IMR-90 (cell line): ENCODE measurements at regions not wholly inside any gene's neighbourhood (a gene's known extent, or its start where the extent isn't known, plus 50 kb on each side); places are given as distances from the start of the nearest gene placed in this dataset.

Experiments used
- ATAC-seq: fragments of 200-7000 bp; cut with Tn5 transposase; 2 replicates; pipeline ENCODE4 v1.9.1; 2020; ENCODE audit warnings: low read depth, mild to moderate bottlenecking, moderate library complexity
- BruUV-seq: library from RNA; stranded (reverse); fragments of 400-500 nt; replicated peaks from 2 replicates; lab custom pipeline; 2021; lab: Mats Ljungman, UMichigan
- CTCF ChIA-PET: fragments of 300-600 bp; formaldehyde crosslinking; extraction: SDS; loops from one replicate; lab custom pipeline; 2021; ENCODE audit warnings: antibody characterized with exemption; lab: Yijun Ruan, JAX
- POLR2A ChIA-PET: fragments of 300-600 bp; sonication (Branson Sonifier 250); formaldehyde crosslinking; loops from one replicate; lab custom pipeline; 2022; ENCODE audit warnings: antibody characterized with exemption; ENCODE audit not compliant: unreplicated experiment; lab: Charles Lee
- DNase-seq: peaks from one replicate; pipeline ENCODE4 v3.0.0; 2013
- H2AFZ ChIP-seq: replicated peaks from 2 replicates; pipeline ENCODE3; 2013; ENCODE audit warnings: low read length, mild to moderate bottlenecking; ENCODE audit not compliant: poor library complexity
- H2AK5ac ChIP-seq: 2 replicates; pipeline ENCODE4 v1.6.1; 2013; ENCODE audit warnings: low read depth, low read length, inconsistent platforms
- H2AK9ac ChIP-seq: replicated peaks from 2 replicates; pipeline ENCODE3; 2013; ENCODE audit warnings: mild to moderate bottlenecking, low read depth, low read length, moderate library complexity; ENCODE audit not compliant: poor library complexity
- H2BK120ac ChIP-seq: 2 replicates; pipeline ENCODE4 v1.6.1; 2013; ENCODE audit warnings: low read depth, low read length, inconsistent platforms
- H2BK15ac ChIP-seq: 3 replicates; pipeline ENCODE4 v1.6.1; 2013; ENCODE audit warnings: low read depth, low read length, inconsistent platforms
- H2BK20ac ChIP-seq: 2 replicates; pipeline ENCODE4 v1.6.1; 2013; ENCODE audit warnings: low read depth, mild to moderate bottlenecking, inconsistent platforms, low read length, moderate library complexity
- H2BK5ac ChIP-seq: 2 replicates; pipeline ENCODE4 v1.6.1; 2013; ENCODE audit warnings: mild to moderate bottlenecking, low read depth, low read length, inconsistent platforms; ENCODE audit not compliant: poor library complexity, severe bottlenecking
- H3K14ac ChIP-seq: replicated peaks from 2 replicates; pipeline ENCODE4 v1.6.1; 2013; ENCODE audit warnings: low read depth, low read length, inconsistent platforms
- H3K18ac ChIP-seq: 2 replicates; pipeline ENCODE4 v1.6.1; 2013; ENCODE audit warnings: low read depth, low read length, control low read depth
- H3K23ac ChIP-seq: 2 replicates; pipeline ENCODE4 v1.6.1; 2013; ENCODE audit warnings: low read depth, low read length, inconsistent platforms
- H3K27ac ChIP-seq: 2 replicates; pipeline ENCODE4 v1.5.1; 2013; ENCODE audit warnings: mild to moderate bottlenecking, control low read depth, low read length; ENCODE audit not compliant: insufficient read depth
- H3K27me3 ChIP-seq: 2 replicates; pipeline ENCODE4 v1.6.1; 2013; ENCODE audit warnings: low read length; ENCODE audit not compliant: control insufficient read depth, insufficient read depth
- H3K36me3 ChIP-seq: 2 replicates; pipeline ENCODE4 v1.6.1; 2013; ENCODE audit warnings: low read length, mixed read lengths; ENCODE audit not compliant: control insufficient read depth, insufficient read depth
- H3K4ac ChIP-seq: 2 replicates; pipeline ENCODE4 v1.6.1; 2013; ENCODE audit warnings: low read depth, low read length, inconsistent platforms
- H3K4me1 ChIP-seq: 2 replicates; pipeline ENCODE4 v1.6.1; 2013; ENCODE audit warnings: low read length, mixed read lengths; ENCODE audit not compliant: control insufficient read depth, insufficient read depth
- H3K4me2 ChIP-seq: 2 replicates; pipeline ENCODE4 v1.6.1; 2013; ENCODE audit warnings: low read depth, mild to moderate bottlenecking, control low read depth, low read length, moderate library complexity
- H3K4me3 ChIP-seq: 2 replicates; pipeline ENCODE4 v1.5.1; 2013; ENCODE audit warnings: low read depth, mild to moderate bottlenecking, control low read depth, low read length, moderate library complexity; ENCODE audit not compliant: insufficient read depth
- H3K56ac ChIP-seq: 2 replicates; pipeline ENCODE4 v1.6.1; 2013; ENCODE audit warnings: low read length, inconsistent platforms; ENCODE audit not compliant: insufficient read depth; ENCODE audit errors: extremely low read depth
- H3K79me1 ChIP-seq, 2 experiments: 2 replicates each; pipeline ENCODE4 v1.6.1; 2013; ENCODE audit warnings: low read length in 2 of 2, inconsistent platforms in 1 of 2, low read depth in 1 of 2
- H3K9ac ChIP-seq: 2 replicates; pipeline ENCODE4 v1.6.1; 2013; ENCODE audit warnings: low read depth, low read length, control low read depth
- H3K9me1 ChIP-seq: 2 replicates; pipeline ENCODE4 v1.6.1; 2013; ENCODE audit warnings: low read length, inconsistent platforms; ENCODE audit not compliant: insufficient read depth
- H3K9me3 ChIP-seq: 2 replicates; pipeline ENCODE4 v1.6.1; 2013; ENCODE audit warnings: low read length; ENCODE audit not compliant: control insufficient read depth, insufficient read depth
- H4K20me1 ChIP-seq: 2 replicates; pipeline ENCODE4 v1.6.1; 2013; ENCODE audit warnings: low read length, inconsistent platforms; ENCODE audit not compliant: insufficient read depth
- H4K5ac ChIP-seq: 2 replicates; pipeline ENCODE4 v1.6.1; 2013; ENCODE audit warnings: mild to moderate bottlenecking, low read depth, low read length, control low read depth
- H4K8ac ChIP-seq, 2 experiments: 2 replicates each; pipeline ENCODE4 v1.6.1; 2013; ENCODE audit warnings: low read depth in 2 of 2, low read length in 2 of 2, control low read depth in 1 of 2, inconsistent platforms in 1 of 2
- H4K91ac ChIP-seq: 2 replicates; pipeline ENCODE4 v1.6.1; 2013; ENCODE audit warnings: low read depth, low read length, inconsistent platforms; ENCODE audit not compliant: insufficient read depth
- BHLHE40 ChIP-seq: fragments of 150-350 bp; IDR thresholded peaks from 2 replicates; pipeline ENCODE4 v1.6.1; 2016; ENCODE audit warnings: mild to moderate bottlenecking, low read depth, low read length
- CHD1 ChIP-seq: IDR thresholded peaks from 2 replicates; pipeline ENCODE4 v1.6.1; 2012; ENCODE audit warnings: low read depth, low read length, improper control_type of control experiment
- FOS ChIP-seq: fragments of 150-350 bp; IDR thresholded peaks from 2 replicates; pipeline ENCODE4 v1.6.1; 2016; ENCODE audit warnings: low read depth, low read length
- MAZ ChIP-seq: IDR thresholded peaks from 2 replicates; pipeline ENCODE4 v1.6.1; 2012; ENCODE audit warnings: low read depth, mild to moderate bottlenecking, low read length, improper control_type of control experiment, moderate library complexity, borderline replicate concordance
- SMC3 ChIP-seq: fragments of 150-350 bp; IDR thresholded peaks from 2 replicates; pipeline ENCODE4 v1.6.1; 2016; ENCODE audit warnings: low read depth, mild to moderate bottlenecking, antibody characterized with exemption, low read length, moderate library complexity
- WGBS, 2 experiments: methylation state at CpG; one replicate each; pipeline versions ENCODE4 v1.1.5 to v1.1.7; 2013; ENCODE audit warnings: missing lambda C conversion rate in 2 of 2; ENCODE audit not compliant: insufficient read length in 1 of 2; ENCODE audit errors: extremely low coverage in 2 of 2; 5-methylcytosine and 5-hydroxymethylcytosine counted together
- dilution Hi-C: fragments of 300-500 bp; cut with HindIII; formaldehyde crosslinking; loops from one replicate; pipeline ENCODE4 v1.14.3; 2018; ENCODE audit warnings: low sequenced_read_pairs; ENCODE audit not compliant: unreplicated experiment
- in situ Hi-C: fragments of 300-500 bp; cut with MboI; formaldehyde crosslinking; loops from 3 replicates; pipeline ENCODE4 v1.14.3; 2019; ENCODE audit warnings: low sequenced_read_pairs, inconsistent platforms, mixed read lengths
- intact Hi-C: fragments of 100-400 bp; cut with micrococcal nuclease; formaldehyde crosslinking; loops from 2 replicates; pipeline ENCODE4 v1.10.0; 2022

DNA sequence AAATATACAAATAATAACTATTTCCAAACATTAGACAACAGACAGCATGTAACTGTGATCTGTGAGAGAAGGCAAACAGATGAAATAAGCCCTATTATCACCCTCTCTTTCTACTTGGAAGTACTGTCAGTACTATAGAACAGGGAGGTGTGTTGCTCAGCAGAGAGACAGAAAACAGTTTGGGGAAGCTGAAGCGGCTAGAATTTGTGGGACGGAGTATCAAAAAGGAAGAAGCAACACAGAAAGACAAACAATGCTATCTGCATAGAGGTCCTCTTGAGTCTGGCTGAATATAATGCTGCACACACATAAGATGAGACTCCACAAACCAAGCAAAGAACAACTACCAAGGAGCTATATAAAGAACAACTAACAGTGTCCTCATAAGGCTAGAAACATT lies 59.4 kb downstream of the ZZZ3 start:
- BruUV-seq = no TSS peak

More for the DNA sequence above, 59.4 kb downstream of the ZZZ3 start:
- Histone ChIP-seq H3K14ac (no peak overlapping the region), H2BK20ac (no peak overlapping the region), H4K8ac (no peak overlapping the region), H3K36me3 (peaks cover 13% of the 10 kb centered on the region), H2AFZ (no peak overlapping the region), H3K79me1 (peaks cover 9 to 30% of the 10 kb centered on the region in 2 experiments; a peak in 3 of 4 replicates), H3K4me2 (no peak overlapping the region), H3K4ac (no peak overlapping the region), H3K9ac (no peak overlapping the region), H2AK5ac (no peak overlapping the region), H3K27ac (no peak overlapping the region), H4K91ac (no peak overlapping the region), H2AK9ac (no peak overlapping the region), H3K4me1 (no peaks in the 10 kb centered on the region), H3K9me1 (0 out of 2 replicates have a peak, but pooled peaks cover 3% of the 10 kb centered on the region), H4K5ac (peak overlapping the region; percentile 47; the same call in 1 of the 2 replicates), H3K9me3 (no peaks in the 10 kb centered on the region), H3K56ac (no peak overlapping the region), H3K4me3 (no peak overlapping the region), H4K20me1 (no peaks in the 10 kb centered on the region), H2BK120ac (no peak overlapping the region), H3K23ac (no peak overlapping the region), H3K18ac (no peak overlapping the region), H2BK5ac (no peak overlapping the region), H2BK15ac (no peak overlapping the region), H3K27me3 (no peaks in the 10 kb centered on the region)
- dilution Hi-C loops = no loop called here
- TF ChIP-seq MAZ = no peak
- TF ChIP-seq SMC3 = no peak
- no peak for TF ChIP-seq CHD1
- no peak for TF ChIP-seq BHLHE40
- no peak for TF ChIP-seq FOS
- DNase-seq (no peak), ATAC-seq (no peak)
- ChIA-PET CTCF (interaction anchor here (0.8 kb wide), 1 partner anchor 24 kb away, joined by 4 read pairs; no protein-coding TSS in a partner anchor), POLR2A (no interaction called here)
- in situ Hi-C loops = no loop called here
- intact Hi-C loops = no loop called here
- WGBS, 2 experiments = no CpG with 5 or more reads among the region's 2 CpGs
